ENCODE measurements at regions not wholly inside any gene's neighbourhood (a gene's known extent, or its start where the extent isn't known, plus 50 kb on each side); places are given as distances from the start of the nearest gene placed in this dataset.

- no peak for DNase-seq
Observed at GRCh38 chr12:19884021-19884492, 444.8 kb downstream of the AEBP2 start.

GRCh38 chr12:19885093-19885812, 446.0 kb downstream of the AEBP2 start:
- no peak for DNase-seq

GRCh38 chr12:19886065-19886464, 446.8 kb downstream of the AEBP2 start:
- no peak for DNase-seq

GRCh38 chr12:19886639-19887064, 447.4 kb downstream of the AEBP2 start:
- no peak for DNase-seq

- no peak for DNase-seq
Observed at GRCh38 chr12:19890024-19890423, 450.7 kb downstream of the AEBP2 start.

- no peak for DNase-seq
Observed at GRCh38 chr12:19891936-19892591, 452.8 kb downstream of the AEBP2 start.

GRCh38 chr12:19893514-19893913, 454.2 kb downstream of the AEBP2 start:
- no peak for DNase-seq

GRCh38 chr12:19894050-19894449, 454.8 kb downstream of the AEBP2 start:
- DNase-seq: no peak

- DNase-seq: no peak
Observed at GRCh38 chr12:19894803-19895202, 455.5 kb downstream of the AEBP2 start.

- no peak for DNase-seq
Observed at GRCh38 chr12:19895246-19896020, 456.1 kb downstream of the AEBP2 start.

- DNase-seq: no peak
Observed at GRCh38 chr12:19896041-19896440, 456.7 kb downstream of the AEBP2 start.

- DNase-seq: no peak
Observed at GRCh38 chr12:19896534-19896933, 457.2 kb downstream of the AEBP2 start.

- no peak for DNase-seq
Observed at GRCh38 chr12:19897900-19898408, 458.7 kb downstream of the AEBP2 start.

GRCh38 chr12:19901841-19902240, 462.5 kb downstream of the AEBP2 start:
- DNase-seq: no peak

GRCh38 chr12:19904819-19905218, 463.5 kb upstream of the PDE3A start:
- no peak for DNase-seq

- DNase-seq: no peak
Observed at GRCh38 chr12:19908830-19909229, 459.5 kb upstream of the PDE3A start.

- DNase-seq: no peak
Observed at GRCh38 chr12:19909418-19909817, 458.9 kb upstream of the PDE3A start.

GRCh38 chr12:19910681-19911080, 457.7 kb upstream of the PDE3A start:
- no peak for DNase-seq

- DNase-seq: no peak
Observed at GRCh38 chr12:19912991-19913390, 455.3 kb upstream of the PDE3A start.

GRCh38 chr12:19915392-19916195, 452.7 kb upstream of the PDE3A start:
- DNase-seq: no peak

- DNase-seq: no peak
Observed at GRCh38 chr12:19916196-19916753, 452.1 kb upstream of the PDE3A start.

GRCh38 chr12:19916974-19917373, 451.4 kb upstream of the PDE3A start:
- no peak for DNase-seq

All from CD4-positive, alpha-beta T cell treated with Interferon alpha-2 for 1 hour (primary cell).